Suppressor macrophage treated with lipopolysaccharide for 4 hours (primary cell): ENCODE measurements at regions not wholly inside any gene's neighbourhood (a gene's known extent, or its start where the extent isn't known, plus 50 kb on each side); places are given as distances from the start of the nearest gene placed in this dataset.
A peak's percentile ranks its signal among the peaks of the same experiment; 100 is the strongest.

Experiments used
- DNase-seq: peaks from one replicate; pipeline ENCODE4 v3.0.0-alpha.2; 2020

DNA sequence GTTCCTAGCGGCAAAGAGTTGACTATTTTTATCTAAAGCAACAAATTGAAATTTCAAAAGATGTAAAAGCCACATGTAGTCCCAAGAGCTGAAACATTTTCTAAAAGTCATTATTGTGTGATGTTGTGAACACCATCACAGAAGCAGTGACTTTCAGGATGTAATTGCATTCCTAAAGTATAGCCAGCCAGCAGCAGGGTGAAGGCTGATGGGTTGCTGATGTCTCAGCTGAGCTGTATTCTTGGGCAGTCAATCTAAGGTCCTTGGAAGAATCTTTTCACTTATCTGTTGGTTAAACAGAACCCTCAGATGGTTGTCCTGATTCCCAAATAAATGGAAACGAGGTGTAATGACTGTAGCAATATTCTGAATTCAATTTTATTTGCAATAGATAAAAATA lies 237.4 kb upstream of the WWC1 start:
- no peak for DNase-seq

GRCh38 chr5:168055141-168055683 lies 236.2 kb upstream of the WWC1 start:
- DNase-seq: no peak

- DNase-seq: no peak
These were observed 235.5 kb upstream of the WWC1 start for GRCh38 chr5:168055961-168056360.

GRCh38 chr5:168056499-168057182 lies 234.8 kb upstream of the WWC1 start:
- no peak for DNase-seq

DNA sequence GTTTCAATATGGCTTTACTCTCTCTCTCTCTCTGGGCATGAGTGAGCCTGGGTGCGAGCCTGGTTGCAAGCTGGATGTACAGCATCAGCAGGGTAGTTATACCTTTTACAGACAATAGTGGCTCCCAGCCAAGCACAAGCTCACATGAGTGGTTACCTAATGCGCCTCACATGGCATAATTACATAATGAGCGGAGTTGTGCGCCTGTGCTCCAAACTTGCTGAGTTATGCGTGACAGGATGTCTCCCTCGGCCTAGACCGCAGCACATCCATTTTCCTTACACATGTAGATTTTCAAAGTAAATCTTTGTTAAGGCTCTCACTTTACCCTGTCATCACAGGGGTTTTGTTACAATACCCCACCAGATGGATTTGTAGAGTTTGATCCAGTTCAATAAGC lies 233.5 kb upstream of the WWC1 start:
- no peak for DNase-seq

DNA sequence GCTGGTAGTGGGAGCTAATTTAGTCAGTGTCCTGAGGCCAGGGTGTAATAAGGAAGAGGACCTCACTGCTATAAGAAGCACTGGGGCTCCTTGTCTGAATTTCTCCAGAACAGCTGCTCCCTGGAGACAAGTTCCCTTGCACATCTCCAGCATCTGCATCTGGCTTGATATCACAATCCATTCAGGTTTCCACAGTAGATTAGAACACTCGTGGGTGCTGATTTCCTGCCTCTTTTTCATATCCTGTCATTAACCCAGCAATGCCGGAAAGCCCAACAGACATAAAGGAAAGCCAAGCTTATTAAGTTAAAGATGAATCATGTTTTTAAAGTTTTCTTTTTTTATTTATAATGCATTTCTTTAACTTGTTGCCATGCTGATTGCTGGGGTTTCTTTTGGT lies 232.3 kb upstream of the WWC1 start:
- no peak for DNase-seq

- no peak for DNase-seq
These were observed 229.2 kb upstream of the WWC1 start for GRCh38 chr5:168062239-168062638.

- no peak for DNase-seq
These were observed 227.0 kb upstream of the WWC1 start for GRCh38 chr5:168064457-168064856.

- DNase-seq: no peak
These were observed 226.4 kb upstream of the WWC1 start for GRCh38 chr5:168064933-168065622.

DNA sequence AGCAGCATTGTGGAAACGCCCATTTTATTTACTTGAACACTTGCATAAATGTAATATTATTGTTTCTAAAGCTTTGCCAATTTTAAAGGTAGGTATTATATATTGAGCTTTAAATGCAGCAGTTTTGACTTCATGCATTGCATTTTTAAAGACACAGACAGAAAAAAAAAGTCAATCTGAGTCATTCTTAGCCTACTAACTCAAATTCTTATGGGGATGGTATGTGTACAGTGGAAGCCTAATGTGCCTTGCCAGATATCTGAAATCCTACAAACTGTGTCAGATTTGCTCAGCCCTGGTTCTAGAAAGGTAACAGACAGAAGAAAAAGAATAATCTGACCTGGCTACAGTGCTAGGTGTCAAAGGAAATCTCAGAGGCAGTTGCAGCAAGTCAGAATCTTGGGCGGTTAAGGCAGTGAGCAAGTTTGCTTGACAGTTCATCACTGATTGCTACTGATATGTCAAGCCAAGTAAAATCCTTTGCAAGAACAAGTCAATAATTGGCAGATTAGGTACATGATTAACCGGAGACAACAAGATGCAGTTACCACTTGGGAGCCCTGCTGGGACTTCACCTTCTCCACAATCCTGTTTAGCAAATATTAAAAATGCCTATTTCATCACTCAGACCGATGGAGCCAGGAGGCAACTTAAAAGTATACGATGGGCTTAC lies 224.8 kb upstream of the WWC1 start:
- no peak for DNase-seq

- peak; percentile 19 for DNase-seq
These were observed 220.7 kb upstream of the WWC1 start for GRCh38 chr5:168070761-168071160.

DNA sequence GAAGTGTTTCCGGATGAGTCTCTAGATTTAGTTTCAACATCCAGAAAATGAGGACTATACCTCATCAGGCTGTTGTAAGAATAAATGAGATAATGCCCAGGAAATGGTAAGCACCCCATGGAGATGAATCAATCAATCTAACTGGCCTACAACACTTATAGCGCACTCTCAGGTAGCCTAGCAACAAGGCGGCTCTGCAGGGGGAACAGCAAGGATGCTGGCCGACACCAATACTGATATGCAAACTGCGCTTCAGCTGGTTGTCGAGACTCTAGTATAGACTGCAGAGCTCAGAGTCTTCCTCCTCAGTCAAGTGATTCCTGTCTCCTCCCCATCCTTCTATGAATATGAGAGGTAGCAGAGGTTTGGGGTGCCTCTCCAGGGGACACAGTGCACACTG lies 218.8 kb upstream of the WWC1 start:
- no peak for DNase-seq

DNA sequence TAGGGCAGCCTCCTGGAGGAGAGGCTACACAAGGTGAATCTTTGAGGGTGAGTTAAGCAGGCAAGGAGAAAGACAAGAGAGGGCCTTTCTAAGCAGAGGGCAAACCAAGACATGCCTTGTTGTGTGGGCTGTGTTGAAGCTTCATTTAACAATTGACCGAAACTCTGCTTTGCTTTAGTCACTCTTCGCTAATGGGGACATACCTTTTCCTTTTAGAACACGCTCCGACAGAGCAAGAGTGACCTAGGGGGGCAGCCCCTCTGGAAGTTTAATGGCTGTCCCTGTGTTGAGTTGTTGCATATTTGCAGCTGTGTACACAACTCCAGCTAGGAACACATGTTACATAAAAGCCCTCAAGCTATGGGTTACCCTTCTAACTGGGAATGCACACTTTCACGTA lies 218.1 kb upstream of the WWC1 start:
- DNase-seq: no peak

DNA sequence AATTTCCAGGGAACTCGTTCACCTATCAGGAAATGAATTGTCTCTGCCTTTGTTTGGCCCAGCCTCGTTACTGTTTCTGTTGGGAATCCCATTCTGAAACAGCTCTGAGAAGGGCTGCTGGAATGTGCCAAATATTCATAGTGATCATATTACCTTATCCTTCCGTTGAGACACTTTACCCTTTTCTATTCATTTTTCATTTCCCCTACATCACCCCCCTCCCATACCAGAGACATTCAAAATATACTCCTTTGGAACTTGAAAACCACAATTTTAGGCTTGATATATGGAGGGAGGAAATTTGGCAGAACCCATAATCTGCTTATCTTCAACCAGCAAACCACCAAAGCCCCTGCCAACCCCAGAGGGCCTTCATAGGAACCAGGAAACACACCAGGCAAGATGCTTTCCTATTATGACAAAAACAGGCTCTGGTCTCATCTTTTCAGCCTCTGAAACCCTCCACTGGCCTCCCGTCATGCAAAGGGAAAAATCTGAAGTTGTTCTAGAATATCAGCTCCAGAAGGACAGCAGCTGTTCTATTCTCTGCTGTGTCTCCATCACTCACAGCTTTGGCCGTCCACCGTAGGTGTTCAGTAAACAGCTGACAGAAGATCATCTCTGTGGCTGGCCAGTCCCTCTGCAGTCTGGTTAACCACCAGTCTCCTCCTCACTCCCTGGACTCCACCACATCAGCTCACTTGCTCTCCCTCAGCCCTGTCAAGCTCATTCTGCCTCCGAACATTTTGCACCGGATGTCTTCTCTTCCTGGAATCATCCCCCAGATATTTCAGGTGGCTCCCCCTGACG lies 217.2 kb upstream of the WWC1 start:
- DNase-seq: no peak

DNA sequence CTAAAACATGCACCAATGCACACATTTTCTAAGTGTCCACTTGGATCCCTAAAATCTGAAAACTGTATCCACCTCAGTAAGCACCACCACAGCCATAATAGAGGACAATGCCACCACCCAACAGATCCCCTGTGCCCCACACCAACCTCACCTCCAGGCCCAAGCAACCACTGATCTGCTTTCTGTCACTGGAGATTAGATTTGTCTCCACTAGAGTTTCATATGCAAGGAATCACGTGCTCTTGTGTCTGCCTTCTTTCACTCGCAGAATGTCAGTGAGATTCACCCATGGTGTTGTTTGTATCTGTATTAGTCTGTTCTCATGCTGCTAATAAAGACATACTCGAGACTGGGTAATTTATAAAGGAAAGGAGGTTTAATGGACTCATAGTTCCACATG lies 216.1 kb upstream of the WWC1 start:
- no peak for DNase-seq

DNA sequence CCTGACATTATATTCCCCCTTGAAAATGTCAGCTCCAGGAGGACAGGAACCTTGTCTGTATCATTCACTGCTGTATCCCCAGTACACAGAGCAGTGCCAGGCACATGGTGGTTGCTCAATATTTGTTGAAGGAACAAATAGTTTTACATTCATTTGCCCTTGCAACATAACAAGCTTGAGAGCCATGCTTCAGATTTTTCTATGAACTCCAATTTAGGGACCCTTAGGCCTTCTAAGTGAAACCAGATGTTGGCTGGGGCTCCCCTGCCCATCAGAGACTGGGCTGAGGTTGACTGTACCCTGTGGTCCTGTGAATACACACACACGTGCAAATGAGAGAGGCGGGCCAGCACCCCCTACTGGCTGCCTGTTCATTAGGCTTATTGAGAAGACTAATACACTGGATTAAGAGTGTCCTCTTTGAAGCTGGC lies 214.9 kb upstream of the WWC1 start:
- DNase-seq: peak; percentile 35

- no peak for DNase-seq
These were observed 206.0 kb upstream of the WWC1 start for GRCh38 chr5:168085261-168086031.

GRCh38 chr5:168086104-168086610 lies 205.3 kb upstream of the WWC1 start:
- no peak for DNase-seq

- DNase-seq: no peak
These were observed 204.7 kb upstream of the WWC1 start for GRCh38 chr5:168086746-168087145.

DNA sequence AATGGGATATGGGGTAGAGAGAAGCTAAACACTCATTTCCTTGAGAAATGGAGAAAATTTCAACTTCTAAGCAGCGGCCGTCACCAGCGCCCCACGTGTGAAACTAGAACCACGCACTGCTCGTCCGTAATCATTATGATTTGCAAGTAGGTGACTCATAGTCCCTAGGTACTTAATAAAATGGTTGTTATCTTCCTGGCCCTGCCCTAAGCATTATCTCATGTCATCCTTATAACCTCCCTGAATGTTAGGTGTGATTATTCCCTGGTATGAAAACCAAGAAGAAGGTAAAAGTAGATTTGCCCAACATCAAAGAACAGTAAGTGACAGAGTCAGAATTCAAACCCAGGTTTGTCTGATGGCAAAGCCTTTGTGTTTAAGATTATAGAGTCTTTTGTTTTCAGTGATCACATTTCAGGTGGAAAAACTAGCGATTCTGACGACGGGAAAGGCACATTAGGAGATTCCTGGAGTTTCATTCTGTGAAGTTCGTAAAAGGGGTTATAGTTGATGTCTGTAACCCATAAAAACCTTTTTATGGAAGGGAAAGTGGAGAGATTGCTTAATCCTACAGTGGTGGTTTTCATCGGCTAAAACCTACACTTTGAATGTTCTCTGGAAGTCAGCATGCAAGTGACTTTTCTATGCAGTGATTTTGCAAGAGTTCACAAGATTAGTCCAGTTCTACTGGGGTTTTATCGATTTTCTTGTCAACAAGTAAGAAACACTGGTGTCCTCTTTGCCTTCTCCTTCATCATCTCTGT lies 202.9 kb upstream of the WWC1 start:
- DNase-seq: no peak

GRCh38 chr5:168089201-168089887 lies 202.1 kb upstream of the WWC1 start:
- DNase-seq: no peak
